GM12873 (cell line): ENCODE measurements at regions not wholly inside any gene's neighbourhood (a gene's known extent, or its start where the extent isn't known, plus 50 kb on each side); places are given as distances from the start of the nearest gene placed in this dataset.

Experiments used
- CTCF ChIP-seq: IDR thresholded peaks from 2 replicates; pipeline ENCODE4 v1.5.1; 2012; ENCODE audit warnings: low read depth, mild to moderate bottlenecking, moderate library complexity, low read length, control low read depth; ENCODE audit not compliant: insufficient read depth; ENCODE audit errors: missing control alignments

- no peak for TF ChIP-seq CTCF
These were observed 1207.5 kb upstream of the GOT2 start for GRCh38 chr16:59941594-59941993.

- TF ChIP-seq CTCF = no peak
These were observed 1185.9 kb upstream of the GOT2 start for GRCh38 chr16:59920054-59920453.

GRCh38 chr16:59913666-59914065, 1179.5 kb upstream of the GOT2 start:
- TF ChIP-seq CTCF = no peak

- TF ChIP-seq CTCF = no peak
These were observed 1175.1 kb upstream of the GOT2 start for GRCh38 chr16:59909262-59909661.

GRCh38 chr16:59907611-59908010, 1173.5 kb upstream of the GOT2 start:
- TF ChIP-seq CTCF = no peak

GRCh38 chr16:59905606-59906005, 1171.5 kb upstream of the GOT2 start:
- no peak for TF ChIP-seq CTCF

- no peak for TF ChIP-seq CTCF
These were observed 1171.0 kb upstream of the GOT2 start for GRCh38 chr16:59905131-59905530.
